Activated effector memory CD4-positive, alpha-beta T cell treated with anti-CD3 and anti-CD28 coated beads, Interleukin-2, amount 50 U/mL, for 16 hours (primary cell): ENCODE measurements at regions not wholly inside any gene's neighbourhood (a gene's known extent, or its start where the extent isn't known, plus 50 kb on each side); places are given as distances from the start of the nearest gene placed in this dataset.

Source experiments
- DNase-seq: peaks from one replicate; pipeline ENCODE4 v3.0.0-alpha.2; 2020

GRCh38 chr7:124130-124949, 68.0 kb upstream of the FAM20C start:
- DNase-seq = no peak

- no peak for DNase-seq
Measured at GRCh38 chr7:125061-125475, 67.3 kb upstream of the FAM20C start.

GRCh38 chr7:125661-126060, 66.7 kb upstream of the FAM20C start:
- DNase-seq = no peak

GRCh38 chr7:126368-126767, 66.0 kb upstream of the FAM20C start:
- no peak for DNase-seq

- no peak for DNase-seq
Measured at GRCh38 chr7:127064-127598, 65.2 kb upstream of the FAM20C start.

GRCh38 chr7:128171-129080, 63.9 kb upstream of the FAM20C start:
- no peak for DNase-seq

GRCh38 chr7:129366-130221, 62.8 kb upstream of the FAM20C start:
- DNase-seq = no peak

GRCh38 chr7:130222-130572, 62.2 kb upstream of the FAM20C start:
- DNase-seq = no peak

GRCh38 chr7:130875-131780, 61.2 kb upstream of the FAM20C start:
- DNase-seq = peak; percentile 28

- DNase-seq = no peak
Measured at GRCh38 chr7:131781-132482, 60.4 kb upstream of the FAM20C start.

GRCh38 chr7:132899-133298, 59.5 kb upstream of the FAM20C start:
- DNase-seq = no peak

GRCh38 chr7:133470-133869, 58.9 kb upstream of the FAM20C start:
- DNase-seq = no peak

- DNase-seq = peak; percentile 48
Measured at GRCh38 chr7:134029-134428, 58.3 kb upstream of the FAM20C start.

GRCh38 chr7:134561-135256, 57.7 kb upstream of the FAM20C start:
- peak; percentile 28 for DNase-seq

- DNase-seq = peak; percentile 51
Measured at GRCh38 chr7:135257-135653, 57.1 kb upstream of the FAM20C start.

GRCh38 chr7:135731-136645, 56.4 kb upstream of the FAM20C start:
- peak; percentile 12 for DNase-seq

GRCh38 chr7:137094-137891, 55.1 kb upstream of the FAM20C start:
- peak; percentile 9 for DNase-seq

GRCh38 chr7:139131-139530, 53.2 kb upstream of the FAM20C start:
- DNase-seq = no peak
